ENCODE measurements at regions not wholly inside any gene's neighbourhood (a gene's known extent, or its start where the extent isn't known, plus 50 kb on each side); places are given as distances from the start of the nearest gene placed in this dataset.
A peak's percentile ranks its signal among the peaks of the same experiment; 100 is the strongest.

GRCh38 chr3:10746001-10746400 lies 70.0 kb upstream of the SLC6A11 start:
- Mint-ChIP-seq H3K4me1 (no peaks in the 10 kb centered on the region), H3K27ac (ENCODE audit: low read depth) (no peak overlapping the region), H3K9me3 (no peaks in the 10 kb centered on the region), H3K27me3 (peaks cover 39% of the 10 kb centered on the region), H3K36me3 (ENCODE audit: insufficient read depth) (no peaks in the 10 kb centered on the region), H3K4me3 (no peak overlapping the region)
- ATAC-seq (replicated peaks; ENCODE audit: extremely low read depth, poor library complexity, severe bottlenecking) (no peak), DNase-seq (ENCODE audit: low spot score in 2 of 2) (no peak)

- Mint-ChIP-seq H3K36me3 (ENCODE audit: insufficient read depth) (no peaks in the 10 kb centered on the region), H3K9me3 (no peaks in the 10 kb centered on the region), H3K4me1 (no peaks in the 10 kb centered on the region), H3K27ac (ENCODE audit: low read depth) (no peak overlapping the region), H3K4me3 (no peak overlapping the region), H3K27me3 (peaks cover 34% of the 10 kb centered on the region)
- no peak for ATAC-seq (replicated peaks; ENCODE audit: extremely low read depth, poor library complexity, severe bottlenecking)
- DNase-seq (ENCODE audit: low spot score in 2 of 2) = no peak
Observed at GRCh38 chr3:10746684-10747083, 69.3 kb upstream of the SLC6A11 start.

DNA sequence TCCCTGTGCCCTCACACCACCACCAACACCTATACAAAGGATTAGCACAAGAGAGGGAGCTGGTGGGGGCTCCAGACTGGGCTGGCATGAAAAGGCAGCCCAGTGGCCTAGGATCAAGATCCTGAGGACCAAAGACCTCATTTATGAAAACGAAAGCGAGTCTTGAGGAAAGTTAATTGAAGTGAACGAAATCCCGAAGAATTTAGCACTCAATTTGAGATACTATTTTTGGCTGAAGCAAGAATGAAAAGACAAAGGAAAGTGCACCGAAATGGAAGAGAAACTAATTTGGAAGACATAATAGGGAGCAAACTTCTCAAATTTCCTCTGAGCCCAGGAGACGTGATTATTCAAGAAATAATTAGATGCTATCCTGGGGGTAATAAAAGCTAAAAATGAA lies 68.7 kb upstream of the SLC6A11 start:
- DNase-seq (ENCODE audit: low spot score in 2 of 2) (no peak), ATAC-seq (replicated peaks; ENCODE audit: extremely low read depth, poor library complexity, severe bottlenecking) (no peak)
- no peaks in the 10 kb centered on the region for H3K9me3 Mint-ChIP-seq
- H3K27me3 Mint-ChIP-seq = peaks cover 31% of the 10 kb centered on the region
- no peak overlapping the region for H3K4me3 Mint-ChIP-seq
- H3K36me3 Mint-ChIP-seq (ENCODE audit: insufficient read depth) = no peaks in the 10 kb centered on the region
- no peaks in the 10 kb centered on the region for H3K4me1 Mint-ChIP-seq
- no peak overlapping the region for H3K27ac Mint-ChIP-seq (ENCODE audit: low read depth)

DNA sequence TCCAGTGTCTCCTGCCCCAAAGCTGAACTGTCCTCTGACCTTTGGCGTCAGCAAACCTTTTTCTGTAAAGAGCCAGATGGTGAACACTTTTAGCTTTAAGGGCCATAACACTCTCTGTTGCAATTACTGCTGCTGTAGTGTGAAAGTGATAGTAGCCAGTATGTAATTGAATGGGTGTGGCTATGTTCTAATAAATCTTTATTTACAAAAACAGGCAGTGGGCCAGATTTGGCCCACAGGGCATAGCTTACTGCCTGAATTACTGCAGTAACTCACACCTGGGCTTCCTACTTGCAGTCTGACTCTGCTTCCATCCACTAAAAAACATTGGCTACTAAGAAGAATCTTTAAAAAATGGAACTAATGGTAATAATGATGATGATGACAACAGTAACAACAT lies 68.0 kb upstream of the SLC6A11 start:
- DNase-seq (ENCODE audit: low spot score in 2 of 2) (no peak), ATAC-seq (replicated peaks; ENCODE audit: extremely low read depth, poor library complexity, severe bottlenecking) (no peak)
- Mint-ChIP-seq H3K4me1 (no peaks in the 10 kb centered on the region), H3K27me3 (peaks cover 31% of the 10 kb centered on the region), H3K36me3 (ENCODE audit: insufficient read depth) (no peaks in the 10 kb centered on the region), H3K4me3 (no peak overlapping the region), H3K9me3 (no peaks in the 10 kb centered on the region), H3K27ac (ENCODE audit: low read depth) (no peak overlapping the region)

GRCh38 chr3:10753964-10754363 lies 62.1 kb upstream of the SLC6A11 start:
- ATAC-seq (replicated peaks; ENCODE audit: extremely low read depth, poor library complexity, severe bottlenecking) = no peak
- Mint-ChIP-seq H3K9me3 (no peaks in the 10 kb centered on the region), H3K4me3 (no peak overlapping the region), H3K4me1 (no peaks in the 10 kb centered on the region), H3K27ac (ENCODE audit: low read depth) (no peak overlapping the region), H3K36me3 (ENCODE audit: insufficient read depth) (no peaks in the 10 kb centered on the region), H3K27me3 (peaks cover 55% of the 10 kb centered on the region)
- DNase-seq (ENCODE audit: low spot score in 2 of 2) = no peak

DNA sequence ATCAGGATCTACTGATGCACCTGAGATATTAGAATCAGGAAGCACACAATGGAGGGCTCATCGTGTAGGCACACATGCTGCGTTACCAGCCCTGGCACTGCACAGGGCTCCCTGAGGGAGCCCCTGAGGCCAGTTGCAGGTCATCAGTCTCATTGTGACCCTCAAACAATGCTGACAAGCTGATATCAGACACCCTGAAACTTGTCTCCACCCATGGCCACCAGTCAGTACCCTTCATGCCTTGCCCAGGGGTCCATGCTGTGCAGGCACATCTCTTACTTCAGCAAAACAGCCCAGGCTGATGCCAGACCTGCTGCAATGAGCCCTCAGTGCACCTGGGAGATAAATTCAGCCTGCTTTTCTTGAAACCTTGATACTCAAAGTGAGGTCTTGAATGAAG lies 59.5 kb upstream of the SLC6A11 start:
- no peak overlapping the region for H3K27ac Mint-ChIP-seq (ENCODE audit: low read depth)
- ATAC-seq (replicated peaks; ENCODE audit: extremely low read depth, poor library complexity, severe bottlenecking) (no peak), DNase-seq (ENCODE audit: low spot score in 2 of 2) (no peak)
- H3K36me3 Mint-ChIP-seq (ENCODE audit: insufficient read depth) = no peaks in the 10 kb centered on the region
- H3K27me3 Mint-ChIP-seq = peaks cover 75% of the 10 kb centered on the region
- H3K4me1 Mint-ChIP-seq = no peaks in the 10 kb centered on the region
- no peak overlapping the region for H3K4me3 Mint-ChIP-seq
- H3K9me3 Mint-ChIP-seq = no peaks in the 10 kb centered on the region

- ATAC-seq (replicated peaks; ENCODE audit: extremely low read depth, poor library complexity, severe bottlenecking) (no peak), DNase-seq (ENCODE audit: low spot score in 2 of 2) (no peak)
Observed at GRCh38 chr3:10757021-10757820, 58.8 kb upstream of the SLC6A11 start.

GRCh38 chr3:10757821-10758130 lies 58.3 kb upstream of the SLC6A11 start:
- H3K27ac Mint-ChIP-seq (ENCODE audit: low read depth) = no peak overlapping the region
- ATAC-seq (replicated peaks; ENCODE audit: extremely low read depth, poor library complexity, severe bottlenecking) (no peak), DNase-seq (ENCODE audit: low spot score in 2 of 2) (no peak)
- H3K4me1 Mint-ChIP-seq = no peaks in the 10 kb centered on the region
- H3K36me3 Mint-ChIP-seq (ENCODE audit: insufficient read depth) = no peaks in the 10 kb centered on the region
- H3K4me3 Mint-ChIP-seq = no peak overlapping the region
- H3K27me3 Mint-ChIP-seq = peaks cover 83% of the 10 kb centered on the region
- H3K9me3 Mint-ChIP-seq = no peaks in the 10 kb centered on the region

More at GRCh38 chr3:10757021-10757820, 58.8 kb upstream of the SLC6A11 start:
- Mint-ChIP-seq H3K27ac (ENCODE audit: low read depth) (no peak overlapping the region), H3K27me3 (peaks cover 82% of the 10 kb centered on the region), H3K9me3 (no peaks in the 10 kb centered on the region), H3K4me3 (no peak overlapping the region), H3K4me1 (no peaks in the 10 kb centered on the region), H3K36me3 (ENCODE audit: insufficient read depth) (no peaks in the 10 kb centered on the region)

DNA sequence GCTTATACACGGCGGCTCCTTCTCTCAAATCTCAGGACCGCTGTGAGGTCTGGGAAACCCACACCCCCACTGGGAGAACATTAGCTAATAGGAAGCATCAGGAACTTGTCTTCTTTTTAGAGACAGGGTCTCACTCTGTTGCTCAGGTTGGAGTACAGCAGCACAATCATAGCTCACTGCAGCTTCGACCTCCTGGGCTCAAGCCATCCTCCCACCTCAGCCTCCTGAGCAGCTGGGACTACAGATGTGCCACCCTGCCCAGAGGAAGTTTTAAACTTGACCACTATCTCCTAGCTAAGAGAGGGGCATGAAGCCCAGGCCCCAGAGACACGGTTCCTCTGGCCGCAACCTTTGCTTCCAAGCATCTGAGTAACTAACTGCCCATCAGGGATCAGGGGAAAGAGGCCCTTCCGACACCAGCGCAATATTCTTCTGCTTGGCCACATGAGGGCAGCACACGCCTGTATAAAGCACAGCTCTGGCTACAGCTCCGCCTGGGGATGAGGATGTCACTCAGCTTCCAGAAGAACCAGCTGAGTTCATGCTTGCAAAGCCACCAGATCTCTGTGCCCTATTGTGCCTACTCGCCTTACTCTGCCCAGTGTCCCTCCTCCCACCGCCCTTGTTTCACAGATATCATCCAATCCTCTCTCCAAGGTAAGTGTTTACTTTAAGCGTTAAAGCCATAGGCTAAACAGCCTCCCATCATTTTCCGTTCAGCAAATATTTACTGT lies 57.6 kb upstream of the SLC6A11 start:
- ATAC-seq (replicated peaks; ENCODE audit: extremely low read depth, poor library complexity, severe bottlenecking) = peak; percentile 65
- H3K9me3 Mint-ChIP-seq = no peaks in the 10 kb centered on the region
- H3K27me3 Mint-ChIP-seq = peaks cover 83% of the 10 kb centered on the region
- no peak overlapping the region for H3K27ac Mint-ChIP-seq (ENCODE audit: low read depth)
- no peaks in the 10 kb centered on the region for H3K4me1 Mint-ChIP-seq
- DNase-seq (ENCODE audit: low spot score in 2 of 2) = no peak
- H3K36me3 Mint-ChIP-seq (ENCODE audit: insufficient read depth) = no peaks in the 10 kb centered on the region
- H3K4me3 Mint-ChIP-seq = no peak overlapping the region

GRCh38 chr3:10759495-10759894 lies 56.5 kb upstream of the SLC6A11 start:
- H3K4me1 Mint-ChIP-seq = no peaks in the 10 kb centered on the region
- DNase-seq (ENCODE audit: low spot score in 2 of 2) (no peak), ATAC-seq (replicated peaks; ENCODE audit: extremely low read depth, poor library complexity, severe bottlenecking) (no peak)
- H3K4me3 Mint-ChIP-seq = no peak overlapping the region
- H3K36me3 Mint-ChIP-seq (ENCODE audit: insufficient read depth) = no peaks in the 10 kb centered on the region
- no peaks in the 10 kb centered on the region for H3K9me3 Mint-ChIP-seq
- peaks cover 83% of the 10 kb centered on the region for H3K27me3 Mint-ChIP-seq
- H3K27ac Mint-ChIP-seq (ENCODE audit: low read depth) = no peak overlapping the region

DNA sequence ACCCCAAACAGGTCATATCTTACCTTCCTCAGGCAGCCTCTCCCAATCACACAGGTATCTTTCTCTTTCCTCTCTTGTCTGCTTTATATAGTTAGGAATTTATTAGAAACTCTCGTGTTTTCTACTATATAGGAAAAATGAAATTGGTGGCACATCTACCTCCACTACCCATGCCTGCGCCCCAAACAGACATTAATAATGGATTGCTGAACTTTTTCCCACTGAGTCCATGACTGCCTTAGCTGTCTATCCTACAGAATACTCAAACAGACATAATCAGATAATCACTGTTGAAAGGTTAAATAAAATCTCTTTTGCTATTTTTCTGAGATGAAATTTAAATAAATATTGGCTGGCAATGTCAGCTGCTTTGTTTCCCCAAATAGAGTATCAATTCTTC lies 55.8 kb upstream of the SLC6A11 start:
- Mint-ChIP-seq H3K27me3 (peaks cover 79% of the 10 kb centered on the region), H3K4me3 (no peak overlapping the region)

GRCh38 chr3:10761583-10761982 lies 54.4 kb upstream of the SLC6A11 start:
- Mint-ChIP-seq H3K4me1 (no peaks in the 10 kb centered on the region), H3K36me3 (ENCODE audit: insufficient read depth) (no peaks in the 10 kb centered on the region), H3K27ac (ENCODE audit: low read depth) (no peak overlapping the region), H3K27me3 (peaks cover 89% of the 10 kb centered on the region), H3K9me3 (no peaks in the 10 kb centered on the region), H3K4me3 (no peak overlapping the region)
- ATAC-seq (replicated peaks; ENCODE audit: extremely low read depth, poor library complexity, severe bottlenecking) (no peak), DNase-seq (ENCODE audit: low spot score in 2 of 2) (no peak)

More for the DNA sequence above, 55.8 kb upstream of the SLC6A11 start:
- no peak overlapping the region for H3K27ac Mint-ChIP-seq (ENCODE audit: low read depth)
- no peak for ATAC-seq (replicated peaks; ENCODE audit: extremely low read depth, poor library complexity, severe bottlenecking)
- H3K36me3 Mint-ChIP-seq (ENCODE audit: insufficient read depth) = no peaks in the 10 kb centered on the region
- no peaks in the 10 kb centered on the region for H3K4me1 Mint-ChIP-seq
- no peak for DNase-seq (ENCODE audit: low spot score in 2 of 2)
- no peaks in the 10 kb centered on the region for H3K9me3 Mint-ChIP-seq

GRCh38 chr3:10762116-10762515 lies 53.9 kb upstream of the SLC6A11 start:
- Mint-ChIP-seq H3K27me3 (peaks cover 89% of the 10 kb centered on the region), H3K4me1 (no peaks in the 10 kb centered on the region), H3K9me3 (no peaks in the 10 kb centered on the region), H3K4me3 (no peak overlapping the region), H3K27ac (ENCODE audit: low read depth) (no peak overlapping the region), H3K36me3 (ENCODE audit: insufficient read depth) (no peaks in the 10 kb centered on the region)
- ATAC-seq (replicated peaks; ENCODE audit: extremely low read depth, poor library complexity, severe bottlenecking) (no peak), DNase-seq (ENCODE audit: low spot score in 2 of 2) (no peak)

Data from central memory CD8-positive, alpha-beta T cell (primary cell).